ENCODE measurements at regions not wholly inside any gene's neighbourhood (a gene's known extent, or its start where the extent isn't known, plus 50 kb on each side); places are given as distances from the start of the nearest gene placed in this dataset.

- TF ChIP-seq POLR2A (IDR thresholded peaks at IDR 0.05) (no peak), CTCF (IDR thresholded peaks at IDR 0.05) (no peak)
Measured at GRCh38 chr16:48035142-48035541, 120.7 kb downstream of the ABCC12 start.
